NT2/D1 (cell line): ENCODE measurements at regions not wholly inside any gene's neighbourhood (a gene's known extent, or its start where the extent isn't known, plus 50 kb on each side); places are given as distances from the start of the nearest gene placed in this dataset.

Experiments
- DNase-seq: peaks from one replicate; pipeline ENCODE4 v3.0.0-alpha.2; 2011; ENCODE audit warnings: low read depth, low spot score
- H3K27me3 ChIP-seq: 2 replicates; pipeline ENCODE4 v1.6.0; 2011; ENCODE audit warnings: mild to moderate bottlenecking; ENCODE audit not compliant: insufficient read length, insufficient read depth
- H3K36me3 ChIP-seq: 2 replicates; pipeline ENCODE4 v1.6.1; 2011; ENCODE audit warnings: mild to moderate bottlenecking, low read length, mixed read lengths; ENCODE audit not compliant: insufficient read depth, insufficient read length
- H3K4me1 ChIP-seq: 2 replicates; pipeline ENCODE4 v1.5.1; 2011; ENCODE audit not compliant: insufficient read depth, insufficient read length
- H3K4me3 ChIP-seq: 2 replicates; pipeline ENCODE4 v1.5.1; 2011; ENCODE audit warnings: low read depth; ENCODE audit not compliant: insufficient read length
- H3K9ac ChIP-seq: 2 replicates; pipeline ENCODE4 v1.6.0; 2011; ENCODE audit warnings: low read depth; ENCODE audit not compliant: insufficient read length
- H3K9me3 ChIP-seq: 2 replicates; pipeline ENCODE4 v1.5.1; 2011; ENCODE audit warnings: mild to moderate bottlenecking, low read length; ENCODE audit not compliant: insufficient read depth
- SUZ12 ChIP-seq: IDR thresholded peaks from 2 replicates; pipeline ENCODE4 v1.6.1; 2011; ENCODE audit not compliant: insufficient read length, insufficient read depth; ENCODE audit errors: extremely low read depth
- YY1 ChIP-seq: IDR thresholded peaks from 2 replicates; pipeline ENCODE4 v1.6.1; 2011; ENCODE audit not compliant: insufficient read length, insufficient read depth
- ZNF274 ChIP-seq: IDR thresholded peaks from 2 replicates; pipeline ENCODE4 v1.6.1; 2011; ENCODE audit warnings: mild to moderate bottlenecking, low read depth, low read length

- H3K9me3 ChIP-seq, result peaks cover 7% of the 10 kb centered on the region; the same call in 1 of the 2 replicates
- no peaks in the 10 kb centered on the region for H3K27me3 ChIP-seq
- no peak overlapping the region for H3K9ac ChIP-seq
- no peak overlapping the region for H3K4me3 ChIP-seq
- no peak for DNase-seq
- no peaks in the 10 kb centered on the region for H3K36me3 ChIP-seq
- TF ChIP-seq YY1 (no peak), SUZ12 (no peak), ZNF274 (no peak)
- no peaks in the 10 kb centered on the region for H3K4me1 ChIP-seq
Measured at GRCh38 chr11:106186630-106187029, 109.2 kb downstream of the AASDHPPT start.

GRCh38 chr11:106187860-106188456, 110.5 kb downstream of the AASDHPPT start:
- H3K4me1 ChIP-seq, result no peaks in the 10 kb centered on the region
- no peaks in the 10 kb centered on the region for H3K27me3 ChIP-seq
- H3K36me3 ChIP-seq, result no peaks in the 10 kb centered on the region
- H3K4me3 ChIP-seq, result no peak overlapping the region
- no peak for DNase-seq
- no peak for TF ChIP-seq SUZ12
- TF ChIP-seq ZNF274, result no peak
- no peak for TF ChIP-seq YY1
- no peak overlapping the region for H3K9ac ChIP-seq
- H3K9me3 ChIP-seq, result peaks cover 7% of the 10 kb centered on the region; the same call in 1 of the 2 replicates

- Histone ChIP-seq H3K4me3 (no peak overlapping the region), H3K9ac (no peak overlapping the region), H3K36me3 (no peaks in the 10 kb centered on the region), H3K4me1 (no peaks in the 10 kb centered on the region), H3K27me3 (no peaks in the 10 kb centered on the region), H3K9me3 (no peaks in the 10 kb centered on the region)
- no peak for TF ChIP-seq YY1
- TF ChIP-seq ZNF274, result no peak
- DNase-seq, result no peak
Measured at GRCh38 chr11:106193956-106194355, 116.5 kb downstream of the AASDHPPT start.

GRCh38 chr11:106197438-106197837, 120.0 kb downstream of the AASDHPPT start:
- Histone ChIP-seq H3K9ac (no peak overlapping the region), H3K9me3 (no peaks in the 10 kb centered on the region), H3K4me1 (no peaks in the 10 kb centered on the region), H3K27me3 (no peaks in the 10 kb centered on the region), H3K4me3 (no peak overlapping the region), H3K36me3 (no peaks in the 10 kb centered on the region)
- no peak for TF ChIP-seq YY1
- no peak for TF ChIP-seq SUZ12
- TF ChIP-seq ZNF274, result no peak
- no peak for DNase-seq

- no peaks in the 10 kb centered on the region for H3K36me3 ChIP-seq
- H3K27me3 ChIP-seq, result no peaks in the 10 kb centered on the region
- TF ChIP-seq ZNF274 (no peak), YY1 (no peak)
- no peaks in the 10 kb centered on the region for H3K4me1 ChIP-seq
- no peaks in the 10 kb centered on the region for H3K9me3 ChIP-seq
- DNase-seq, result no peak
- no peak overlapping the region for H3K4me3 ChIP-seq
- H3K9ac ChIP-seq, result no peak overlapping the region
Measured at GRCh38 chr11:106202935-106203620, 125.6 kb downstream of the AASDHPPT start.

- DNase-seq, result no peak
- H3K36me3 ChIP-seq, result no peaks in the 10 kb centered on the region
- no peaks in the 10 kb centered on the region for H3K9me3 ChIP-seq
- H3K27me3 ChIP-seq, result no peaks in the 10 kb centered on the region
- H3K4me3 ChIP-seq, result no peak overlapping the region
- no peaks in the 10 kb centered on the region for H3K4me1 ChIP-seq
- no peak for TF ChIP-seq SUZ12
- TF ChIP-seq YY1, result no peak
- TF ChIP-seq ZNF274, result no peak
- no peak overlapping the region for H3K9ac ChIP-seq
Measured at GRCh38 chr11:106208760-106209159, 131.3 kb downstream of the AASDHPPT start.

GRCh38 chr11:106212081-106212480, 134.6 kb downstream of the AASDHPPT start:
- Histone ChIP-seq H3K4me1 (no peaks in the 10 kb centered on the region), H3K36me3 (no peaks in the 10 kb centered on the region), H3K4me3 (no peak overlapping the region), H3K9ac (no peak overlapping the region), H3K9me3 (no peaks in the 10 kb centered on the region), H3K27me3 (no peaks in the 10 kb centered on the region)
- no peak for DNase-seq
- no peak for TF ChIP-seq SUZ12
- TF ChIP-seq ZNF274, result no peak
- no peak for TF ChIP-seq YY1
